ENCODE measurements at regions not wholly inside any gene's neighbourhood (a gene's known extent, or its start where the extent isn't known, plus 50 kb on each side); places are given as distances from the start of the nearest gene placed in this dataset.

GRCh38 chr22:48889209-48889830 lies 938.4 kb downstream of the BRD1 start (continued):
- no peak for TF ChIP-seq ZNF462 (CRISPR knock-in tag; IDR thresholded peaks at IDR 0.05)
- no peak for TF ChIP-seq POLR2AphosphoS5 (IDR thresholded peaks at IDR 0.05; ENCODE audit: low read depth)
- TF ChIP-seq ETS1 (IDR thresholded peaks at IDR 0.05) = no peak
- TF ChIP-seq CREB1 (CRISPR knock-in tag; IDR thresholded peaks at IDR 0.05; ENCODE audit: low read depth) = no peak

- Histone ChIP-seq H4K20me1 (replicated peaks; ENCODE audit: insufficient read depth) (no peaks in the 10 kb centered on the region), H3K9me2 (ENCODE audit: insufficient read depth) (no peaks in the 10 kb centered on the region), H2AFZ (no peak overlapping the region), H3K4me1 (ENCODE audit: insufficient read depth) (no peaks in the 10 kb centered on the region), H3F3A (replicated peaks; ENCODE audit: low read depth) (no peaks in the 10 kb centered on the region), H3K4me2 (no peak overlapping the region), H3K79me2 (replicated peaks; ENCODE audit: insufficient read depth) (no peaks in the 10 kb centered on the region), H3K36me3 (ENCODE audit: insufficient read depth) (no peaks in the 10 kb centered on the region), H3K4me3 (no peak overlapping the region), H3K27me3 (ENCODE audit: insufficient read depth) (no peaks in the 10 kb centered on the region), H3K27ac (ENCODE audit: low read depth) (no peak overlapping the region)
- no peak overlapping the region for H3K27ac Mint-ChIP-seq
- H3K36me3 Mint-ChIP-seq (ENCODE audit: low read depth) = no peaks in the 10 kb centered on the region
- no peak for ATAC-seq
- H3K27me3 Mint-ChIP-seq (ENCODE audit: insufficient read depth, low read depth, poor library complexity) = peaks cover 9% of the 10 kb centered on the region
- H3K4me3 Mint-ChIP-seq = no peak overlapping the region
- peaks cover 4% of the 10 kb centered on the region; the same call in 2 of the 3 replicates for H3K4me1 Mint-ChIP-seq
- no peaks in the 10 kb centered on the region for H3K9me3 Mint-ChIP-seq
- no peak for DNase-seq (ENCODE audit: low spot score)
- TF ChIP-seq ZNF114 (CRISPR knock-in tag; IDR thresholded peaks at IDR 0.05) (no peak), EZH2 (IDR thresholded peaks at IDR 0.05; ENCODE audit: low read depth, unreplicated experiment) (no peak), CTCF (conservative IDR thresholded peaks at IDR 0.05; ENCODE audit: low read depth in 2 of 2) (no peak), ZNF331 (CRISPR knock-in tag; IDR thresholded peaks at IDR 0.05; ENCODE audit: low read depth) (no peak), POLR2AphosphoS5 (IDR thresholded peaks at IDR 0.05; ENCODE audit: low read depth) (no peak), NANOG (IDR thresholded peaks at IDR 0.05; ENCODE audit: borderline replicate concordance) (no peak), JUNB (IDR thresholded peaks at IDR 0.05; ENCODE audit: unreplicated experiment) (no peak), STAT1 (IDR thresholded peaks at IDR 0.05; ENCODE audit: unreplicated experiment) (no peak), REST (IDR thresholded peaks at IDR 0.05; ENCODE audit: unreplicated experiment) (no peak)
Observed at GRCh38 chr22:48888466-48889208, 939.0 kb downstream of the BRD1 start.

Measured in GM23338 (cell line).